HG03280 (cell line): ENCODE measurements at regions not wholly inside any gene's neighbourhood (a gene's known extent, or its start where the extent isn't known, plus 50 kb on each side); places are given as distances from the start of the nearest gene placed in this dataset.

Source experiments
- ATAC-seq: cut with Tn5 transposase; IDR thresholded peaks from one replicate; pipeline ENCODE4 v1.9.1; 2021; ENCODE audit warnings: mild to moderate bottlenecking, moderate library complexity; ENCODE audit not compliant: unreplicated experiment

DNA sequence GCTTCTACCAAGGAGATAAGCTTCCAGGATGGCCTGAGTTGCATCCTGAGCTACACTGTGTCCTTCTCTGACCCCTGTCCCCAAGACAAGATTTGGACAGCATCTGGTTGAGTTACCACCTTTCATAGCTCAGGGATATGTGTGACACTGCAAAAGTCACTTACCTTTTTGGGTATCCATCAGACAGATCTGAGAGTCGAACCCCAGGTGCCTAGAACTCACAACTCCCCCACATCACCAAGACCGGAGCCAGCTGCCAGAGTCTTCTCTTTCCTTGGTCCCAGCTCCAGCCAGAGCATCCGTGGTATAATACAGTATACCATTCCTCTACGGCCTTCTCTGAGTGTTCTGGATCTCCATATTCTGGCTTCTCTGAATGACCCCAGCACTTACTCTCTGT is 133.0 kb downstream of the CD83 start:
- no peak for ATAC-seq

DNA sequence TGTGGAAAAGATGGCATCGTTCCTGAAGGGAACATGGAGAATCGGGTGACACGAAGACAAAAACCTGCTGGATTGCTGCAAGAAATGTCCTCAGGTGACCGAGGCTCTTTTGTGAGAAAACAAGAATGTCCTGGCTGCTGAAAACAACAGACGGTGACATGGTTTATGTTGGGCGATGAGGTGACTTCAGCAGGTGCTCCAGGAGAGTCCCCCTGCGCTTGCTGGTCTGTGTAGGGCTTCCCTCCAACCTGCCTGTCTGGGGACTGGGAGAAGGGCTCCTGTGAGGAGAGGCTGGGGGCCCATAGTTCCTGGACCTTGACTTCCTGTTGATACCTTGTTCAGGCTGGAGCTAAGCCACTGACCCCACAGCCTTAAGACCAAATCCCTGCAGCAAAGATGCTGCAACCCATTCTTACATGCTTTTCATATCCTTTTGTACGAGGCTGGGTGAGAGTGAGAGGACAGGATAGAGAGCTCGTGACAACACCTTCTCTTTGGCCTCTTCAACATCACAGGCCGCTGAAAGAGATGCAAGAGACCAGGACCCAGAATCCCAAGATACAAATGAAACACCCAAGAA is 134.8 kb downstream of the CD83 start:
- ATAC-seq: no peak

DNA sequence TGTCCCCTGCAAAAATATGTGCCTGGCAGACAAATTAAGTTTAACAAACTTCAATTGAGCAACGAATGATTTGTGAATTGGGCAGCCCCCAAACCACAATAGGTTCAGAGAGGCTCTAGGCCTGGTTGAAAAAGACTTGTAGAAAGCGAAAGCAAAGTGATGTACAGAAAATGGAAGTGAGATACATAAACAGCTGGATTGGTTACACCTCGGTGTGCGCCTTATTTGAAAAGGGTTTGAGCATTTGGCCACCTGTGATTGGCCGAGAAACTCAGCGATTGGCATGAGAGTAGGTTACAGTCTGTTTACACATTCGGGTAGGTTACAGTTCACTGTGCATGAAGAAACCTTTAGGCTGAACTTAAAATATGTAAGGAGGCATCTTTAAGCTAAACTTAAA is 136.9 kb downstream of the CD83 start:
- ATAC-seq: peak; percentile 90

DNA sequence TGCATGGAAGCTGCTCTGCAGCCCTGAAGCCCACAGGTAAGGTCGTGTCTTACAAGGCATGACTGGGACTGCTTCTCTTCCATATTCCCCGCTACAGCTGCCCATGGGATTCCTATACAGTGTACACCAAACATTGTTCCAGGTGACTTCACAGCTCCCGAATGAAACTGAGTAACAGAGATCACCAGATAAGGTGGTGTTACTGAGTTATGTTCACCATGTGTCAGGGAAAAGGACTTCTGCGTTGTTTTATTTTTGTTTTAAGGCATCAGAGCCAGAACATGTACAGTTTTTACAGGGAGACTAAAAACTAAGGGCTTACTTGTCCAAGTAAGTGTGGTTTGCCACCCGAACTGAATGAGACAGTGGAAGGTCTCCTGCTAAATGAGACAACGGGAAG is 138.3 kb downstream of the CD83 start:
- no peak for ATAC-seq

DNA sequence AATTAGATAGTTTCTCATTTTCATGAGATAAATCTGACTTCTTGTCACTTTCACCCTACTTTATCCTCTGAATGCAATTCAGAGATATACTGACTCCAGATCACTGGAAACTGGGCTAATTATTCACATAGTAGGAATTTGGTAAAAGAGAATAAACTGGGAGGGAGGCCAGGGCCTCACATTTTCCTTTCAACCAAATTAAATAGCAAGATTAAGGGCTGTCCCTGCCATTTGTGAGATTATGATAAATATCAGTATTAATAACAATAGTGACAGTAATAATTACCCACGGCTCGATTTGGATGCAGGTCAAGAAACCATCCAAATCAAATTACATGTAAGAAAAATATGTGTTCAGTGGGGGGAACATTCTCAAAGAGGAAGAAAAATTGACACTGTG is 140.5 kb downstream of the CD83 start:
- no peak for ATAC-seq

DNA sequence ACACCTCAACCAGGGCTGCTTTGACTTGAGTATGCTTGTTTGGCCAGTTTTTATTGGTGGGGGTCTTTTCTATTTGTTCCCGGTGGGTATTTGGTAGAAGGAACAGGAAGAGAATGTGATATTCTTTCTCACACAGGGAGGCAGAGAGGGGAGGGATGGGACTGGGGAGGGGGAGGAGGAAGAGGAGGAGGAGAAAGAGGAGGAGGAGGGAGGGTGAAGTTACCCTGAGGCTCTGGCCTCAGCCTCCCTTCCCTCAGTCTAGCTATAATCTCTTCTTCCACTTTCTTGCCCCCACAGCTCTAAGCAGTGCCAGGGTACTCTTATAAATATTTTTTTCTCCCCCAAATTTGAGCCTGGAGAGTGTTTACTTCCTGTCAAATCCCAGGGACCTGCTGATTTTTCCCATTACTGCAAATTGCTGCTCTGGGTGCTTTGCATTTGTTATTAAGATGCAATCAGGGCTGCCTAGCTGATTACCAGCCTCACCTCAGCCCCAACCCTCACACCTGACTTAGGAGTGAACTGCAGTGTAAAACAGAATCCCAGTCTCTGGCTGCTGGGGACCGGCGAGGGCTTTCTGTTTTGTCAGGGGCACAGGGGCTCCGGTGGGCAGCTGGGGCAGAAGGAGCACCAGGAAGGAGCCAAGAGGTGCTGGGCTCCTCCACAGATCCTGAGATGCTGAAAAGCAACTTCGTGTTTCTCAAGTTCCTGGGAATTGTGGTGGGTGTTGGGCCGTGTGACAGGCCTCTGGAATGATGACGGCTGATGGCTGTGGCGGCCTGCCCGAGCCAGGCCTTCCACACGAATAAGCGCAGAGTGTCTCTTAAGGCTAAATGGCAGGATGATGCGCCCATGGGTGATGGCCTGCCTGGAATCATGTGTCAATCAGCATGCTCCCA is 141.4 kb downstream of the CD83 start:
- no peak for ATAC-seq

DNA sequence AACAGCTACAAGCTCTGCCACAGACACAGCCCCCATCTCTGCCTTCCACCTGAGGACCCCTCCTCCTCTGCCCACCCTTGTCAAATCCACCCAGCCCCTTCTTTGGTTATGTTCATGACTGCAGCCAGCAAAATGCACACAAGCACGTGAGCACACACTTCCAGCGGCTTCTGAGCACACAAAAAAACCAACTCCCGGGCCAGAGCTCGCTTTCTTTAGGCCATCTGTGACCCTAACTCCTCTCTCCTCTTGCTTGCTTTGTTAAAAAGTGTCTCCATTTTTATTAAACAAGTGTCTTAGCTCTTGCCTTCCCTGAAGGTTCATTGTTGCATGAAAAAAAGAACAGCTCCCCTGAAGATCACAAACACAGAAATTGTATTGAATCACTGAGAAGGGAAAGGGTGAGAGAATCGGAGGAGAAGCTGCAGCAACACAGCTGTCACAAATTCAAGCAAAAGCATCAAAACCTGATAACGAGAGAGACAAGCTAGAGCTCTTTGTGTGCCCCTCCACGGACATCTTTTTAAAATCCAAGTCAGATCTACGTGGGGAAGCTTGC is 142.1 kb downstream of the CD83 start:
- ATAC-seq: no peak

DNA sequence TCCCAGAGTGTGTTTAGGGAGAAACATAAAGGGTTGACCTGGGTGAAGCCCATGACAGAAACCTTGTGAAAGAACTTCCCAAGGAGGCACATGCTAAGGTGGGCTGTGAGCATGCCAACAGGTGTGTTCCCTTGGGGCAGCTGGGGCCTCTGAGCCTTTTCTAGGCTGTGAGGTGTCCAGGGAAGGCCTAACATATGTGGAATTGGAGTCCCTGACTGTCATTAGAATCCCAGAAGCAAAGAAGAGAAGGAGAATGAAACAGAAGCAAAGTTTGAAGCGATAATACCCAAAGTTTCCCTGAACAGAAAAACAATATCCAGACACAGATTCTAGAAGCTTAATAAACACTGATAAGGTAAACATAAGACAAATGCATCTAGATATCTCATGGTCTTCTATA is 143.3 kb downstream of the CD83 start:
- ATAC-seq: no peak

DNA sequence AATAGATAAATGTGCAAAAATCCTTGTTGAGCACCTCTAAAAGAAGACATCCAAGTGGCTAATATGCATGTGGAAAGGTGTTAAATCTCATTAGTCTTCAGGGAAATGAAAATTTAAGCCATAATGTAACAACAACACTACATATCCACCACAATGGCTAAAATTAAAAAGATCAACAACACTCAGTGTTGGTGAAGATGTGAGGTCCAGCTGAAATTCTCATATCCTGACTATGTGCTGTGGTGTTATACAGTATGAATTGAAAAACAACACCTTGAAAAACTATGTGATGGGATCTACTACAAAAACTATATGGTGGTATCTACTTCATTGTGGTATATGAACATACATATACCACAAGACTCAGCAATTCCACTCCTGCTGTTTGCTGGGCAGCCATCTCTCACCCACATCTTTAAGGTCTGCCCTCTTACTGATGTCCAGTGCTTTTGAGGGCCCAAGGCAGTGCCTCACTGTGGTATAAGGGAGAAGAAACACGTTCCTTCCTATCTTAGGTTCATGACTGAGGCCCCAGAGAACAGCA is 146.4 kb downstream of the CD83 start:
- ATAC-seq: no peak

DNA sequence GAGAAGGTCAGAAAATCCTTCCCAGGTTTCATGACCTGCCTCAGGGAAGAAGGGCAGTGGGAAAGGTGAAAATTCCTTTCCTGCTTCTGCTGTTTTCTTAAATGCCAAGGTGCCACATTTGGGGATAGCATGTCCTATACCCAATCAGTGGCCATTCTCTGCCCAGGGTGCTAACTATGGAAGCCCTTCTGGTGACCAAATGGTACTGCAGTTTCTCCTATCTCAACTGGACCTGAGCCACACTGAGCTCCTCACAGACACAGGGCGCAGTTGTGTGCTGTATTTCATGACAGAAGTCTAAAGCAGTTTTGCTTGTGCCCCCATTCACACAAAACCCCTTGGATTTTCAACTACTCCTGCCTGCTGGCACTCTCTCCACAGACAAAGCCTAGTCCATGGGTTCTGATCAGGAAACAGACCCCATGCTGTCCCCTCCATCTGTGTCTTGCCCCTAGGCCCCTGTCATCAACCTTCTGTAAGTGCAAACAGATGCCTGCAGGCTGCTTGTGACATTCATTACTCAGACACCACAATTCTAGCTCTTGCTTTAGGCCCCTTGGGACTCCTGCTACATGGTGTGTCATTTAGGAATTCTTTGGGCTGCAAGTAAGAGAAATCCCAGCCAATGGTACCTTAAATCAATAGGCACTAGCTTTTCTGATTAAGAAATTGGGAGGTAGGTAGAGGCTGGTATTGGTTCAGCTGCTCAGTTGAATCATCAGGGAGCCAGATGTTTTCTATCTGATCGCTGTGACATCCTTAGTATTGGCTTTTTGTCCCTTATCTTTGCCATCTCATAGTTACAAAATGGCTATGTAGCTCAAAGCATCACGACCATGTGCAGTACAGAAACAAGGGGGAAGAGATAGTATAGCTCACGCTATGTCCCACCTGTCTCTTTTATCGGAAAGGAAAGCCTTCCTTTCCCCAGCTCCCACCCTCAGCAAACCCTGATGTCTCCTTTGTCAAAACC is 147.8 kb downstream of the CD83 start:
- no peak for ATAC-seq

DNA sequence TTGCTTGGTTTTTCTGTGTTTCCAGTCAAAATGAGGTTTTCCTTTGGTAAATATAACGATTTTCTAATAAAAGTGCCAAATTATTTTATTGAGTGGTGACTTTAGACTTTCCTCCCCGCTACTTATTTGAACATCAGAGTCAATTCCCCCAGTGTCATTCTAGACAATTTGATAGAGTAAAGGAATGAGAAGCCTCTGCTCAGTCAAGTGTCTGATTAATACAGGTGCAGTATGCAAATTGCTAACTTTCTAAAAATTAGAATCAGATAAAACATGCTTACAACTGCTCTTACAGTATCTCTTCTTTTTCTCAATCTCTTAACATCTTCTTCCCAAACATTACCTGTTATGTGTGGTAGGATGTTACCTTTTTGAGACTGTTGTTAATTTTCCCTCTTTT is 148.7 kb downstream of the CD83 start:
- ATAC-seq: no peak

DNA sequence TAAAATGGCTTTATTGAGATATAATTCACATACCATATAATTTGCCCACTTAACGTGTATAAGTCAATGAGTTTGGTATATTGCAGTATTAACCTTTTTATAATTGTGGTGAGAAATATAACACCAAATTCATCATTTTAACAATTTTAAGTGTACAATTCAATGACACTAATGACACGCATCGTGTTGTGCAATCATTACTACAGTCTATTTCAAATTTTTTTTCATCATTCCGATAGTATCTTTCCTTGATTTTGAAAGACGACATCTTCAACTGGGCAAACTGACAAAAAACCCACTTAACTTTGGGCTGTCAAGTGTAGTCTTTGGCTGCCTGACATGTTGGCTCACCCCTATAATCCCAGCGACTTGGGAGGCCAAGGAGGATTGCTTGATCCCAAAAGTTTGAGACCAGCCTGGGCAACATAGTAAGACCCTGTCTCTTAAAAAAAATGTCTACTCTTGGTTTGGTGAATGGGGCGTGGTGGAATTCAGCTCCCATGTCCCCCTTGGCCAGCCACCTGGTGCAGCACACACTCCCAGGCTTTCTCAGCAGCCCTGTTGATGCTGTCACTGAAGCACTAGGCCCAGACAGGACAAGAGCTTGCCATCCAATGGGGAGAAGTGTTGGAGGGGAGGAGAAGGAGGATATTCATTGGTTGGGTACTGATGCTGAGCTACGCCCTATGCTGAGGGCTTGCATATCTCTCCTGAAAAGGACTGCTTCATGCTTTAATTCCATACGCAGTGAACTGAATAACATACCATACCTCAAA is 150.5 kb downstream of the CD83 start:
- ATAC-seq: no peak

DNA sequence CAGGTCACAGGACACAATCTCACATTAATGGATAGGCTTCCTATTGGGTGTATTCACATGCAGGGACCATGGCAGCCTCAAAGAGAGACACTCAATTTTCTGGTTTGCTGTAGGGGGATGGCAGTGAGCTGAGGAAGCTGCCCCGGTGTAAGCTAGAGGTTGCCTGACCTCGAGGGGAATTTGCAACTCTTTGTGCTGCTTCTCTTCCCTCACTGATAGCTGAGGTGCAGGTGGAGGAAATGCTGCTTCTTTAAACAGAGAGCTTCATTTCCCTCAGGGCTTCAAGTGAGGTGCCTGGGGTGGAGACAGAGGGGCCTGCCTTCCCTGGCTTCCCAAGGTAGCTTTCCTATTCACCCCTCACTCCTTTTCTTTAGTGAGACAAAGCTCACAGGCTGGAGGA is 151.9 kb downstream of the CD83 start:
- no peak for ATAC-seq

DNA sequence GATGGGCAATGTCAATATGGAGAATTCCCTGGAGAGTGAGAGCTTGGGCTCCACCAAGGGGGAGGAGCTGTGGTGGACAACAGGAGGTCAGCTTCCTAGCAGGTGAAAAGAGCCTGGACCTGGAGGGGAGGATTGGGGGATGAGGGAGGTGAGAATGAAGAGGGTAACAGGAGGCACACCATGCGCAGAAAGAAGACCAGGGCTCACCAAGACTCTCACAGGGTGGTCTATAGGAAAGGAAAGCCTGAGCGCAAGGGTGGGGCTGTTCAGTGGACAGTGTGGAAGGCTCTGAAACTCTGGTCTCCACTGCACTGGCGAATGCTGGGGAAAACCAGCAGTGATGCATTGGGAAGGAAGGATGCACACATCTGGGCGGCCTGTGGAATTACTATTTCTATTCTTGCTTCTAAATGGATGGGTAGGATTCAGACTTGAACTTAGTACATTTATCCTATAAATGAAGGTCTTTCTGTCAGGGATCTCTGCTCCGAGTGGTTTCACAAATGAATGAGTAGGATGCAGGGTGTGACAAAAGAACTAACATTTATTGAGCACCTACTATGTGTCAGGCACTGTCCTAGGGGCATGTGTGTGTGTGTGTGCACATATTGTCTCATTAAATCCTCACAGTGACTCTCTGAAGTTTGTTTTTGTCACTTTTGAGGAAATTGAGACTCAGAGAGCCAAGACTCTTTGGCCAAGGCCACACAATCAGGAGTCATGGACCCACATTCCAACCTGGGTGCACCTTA is 152.7 kb downstream of the CD83 start:
- ATAC-seq: no peak

DNA sequence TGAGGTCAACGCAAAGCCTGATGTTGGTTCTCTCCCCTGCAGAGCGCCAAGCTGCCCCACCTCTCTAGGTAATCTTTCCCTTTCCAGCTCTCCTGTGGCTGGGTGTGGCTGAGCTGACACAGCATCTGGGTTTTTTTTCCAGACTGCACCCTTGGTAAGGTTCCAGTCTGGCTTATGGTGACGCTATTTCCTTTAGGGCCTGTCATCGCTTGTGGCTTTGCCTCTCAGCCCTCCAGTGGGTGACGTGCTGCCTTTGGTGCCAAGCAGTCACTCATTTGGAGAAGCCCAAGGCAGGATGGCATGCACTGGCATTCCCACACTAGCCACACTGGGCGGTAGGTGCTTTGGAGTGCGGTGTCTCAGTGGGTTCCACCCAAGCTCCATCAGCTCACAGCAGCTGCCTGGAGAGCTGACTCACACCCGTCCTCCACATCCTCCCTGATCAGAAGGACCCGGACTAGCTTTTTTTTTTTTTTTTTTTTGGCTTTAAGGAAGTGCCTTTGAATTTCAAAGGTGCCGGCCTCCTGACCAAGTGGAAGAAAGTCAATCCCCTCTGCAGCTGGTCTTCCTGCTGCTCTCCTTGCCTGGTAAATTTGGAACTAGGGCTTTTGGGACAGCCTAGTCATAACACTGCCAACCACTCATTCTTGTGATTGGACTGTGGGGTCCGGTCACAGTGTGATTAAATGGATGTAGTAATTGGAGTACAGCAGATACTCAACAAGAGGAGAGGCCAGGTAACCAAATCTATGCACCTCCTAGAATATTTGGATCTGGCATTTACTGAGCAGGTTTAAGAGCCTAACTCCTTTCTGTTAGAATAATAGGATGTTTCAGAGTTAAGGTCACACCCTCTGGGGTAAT is 153.6 kb downstream of the CD83 start:
- no peak for ATAC-seq

DNA sequence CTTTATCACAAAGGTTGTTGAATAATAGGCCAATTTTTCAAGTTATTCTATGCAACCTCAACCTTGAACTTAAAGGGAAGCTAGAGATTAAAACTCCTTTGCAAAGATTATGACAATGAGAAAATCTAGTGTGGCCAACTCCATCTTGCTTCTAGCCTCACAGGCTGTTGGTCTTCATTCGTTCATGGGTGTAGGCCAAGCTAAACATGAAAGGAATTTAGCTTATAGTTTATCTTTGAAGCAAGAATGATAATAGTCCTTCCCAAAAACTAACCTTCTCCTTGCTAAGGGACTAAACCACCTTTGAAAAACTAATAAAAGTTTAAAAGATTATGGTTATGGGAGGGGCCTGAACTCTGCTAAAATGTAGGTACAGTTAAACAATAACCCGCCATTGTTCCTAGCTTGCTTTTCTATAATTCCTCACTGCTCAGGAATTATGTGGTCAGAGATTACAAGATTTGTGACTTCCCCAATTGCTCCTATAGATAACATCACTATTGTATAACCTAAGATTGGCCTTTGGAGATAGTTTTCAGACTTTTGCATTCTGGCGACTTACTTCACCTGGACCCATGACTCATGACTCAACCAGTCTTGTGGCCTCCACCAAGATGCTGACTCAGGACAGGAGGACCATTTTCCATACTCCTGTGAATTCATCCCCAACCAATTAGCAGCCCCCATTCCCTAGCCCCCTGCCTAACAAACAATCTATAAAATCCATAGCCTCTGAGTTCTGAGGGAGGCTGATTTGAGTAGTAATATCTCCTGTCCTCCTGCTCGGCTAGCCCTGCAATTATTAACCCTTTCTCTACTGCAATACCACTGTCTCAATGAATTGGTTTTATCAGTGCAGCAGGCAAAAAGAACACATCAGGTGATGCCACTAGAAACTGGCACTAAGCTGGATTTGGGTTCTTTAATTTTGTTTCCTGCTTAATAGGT is 154.5 kb downstream of the CD83 start:
- ATAC-seq: no peak

DNA sequence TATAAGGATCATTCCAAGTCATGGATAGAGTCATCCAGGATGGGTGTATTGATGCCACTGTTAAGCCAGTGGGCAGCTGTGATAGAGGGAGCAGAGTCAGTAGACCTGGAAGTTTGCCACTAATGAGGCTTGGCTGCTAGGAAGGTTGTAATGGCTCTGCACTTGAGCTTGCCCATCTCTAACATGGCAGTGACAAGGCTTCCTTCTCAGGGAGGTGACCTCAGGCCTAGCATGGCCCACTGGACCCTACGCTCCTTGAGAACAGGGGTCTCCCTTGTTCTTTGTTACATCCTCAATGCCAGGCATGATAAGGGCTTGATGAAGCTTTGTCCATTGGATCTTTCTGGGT is 155.1 kb downstream of the CD83 start:
- ATAC-seq: no peak
